GM19468 (cell line): ENCODE measurements at regions not wholly inside any gene's neighbourhood (a gene's known extent, or its start where the extent isn't known, plus 50 kb on each side); places are given as distances from the start of the nearest gene placed in this dataset.
"Not testable (repeated sequence)": the region's sequence is repeated elsewhere in the genome, so short reads cannot be mapped to it uniquely, and the experiment has no call there.

ENCODE experiments used
- ATAC-seq: cut with Tn5 transposase; IDR thresholded peaks from one replicate; pipeline ENCODE4 v1.9.1; 2021; ENCODE audit warnings: mild to moderate bottlenecking, moderate library complexity, moderate number of reproducible peaks; ENCODE audit not compliant: unreplicated experiment; ENCODE audit errors: extremely low read depth

DNA sequence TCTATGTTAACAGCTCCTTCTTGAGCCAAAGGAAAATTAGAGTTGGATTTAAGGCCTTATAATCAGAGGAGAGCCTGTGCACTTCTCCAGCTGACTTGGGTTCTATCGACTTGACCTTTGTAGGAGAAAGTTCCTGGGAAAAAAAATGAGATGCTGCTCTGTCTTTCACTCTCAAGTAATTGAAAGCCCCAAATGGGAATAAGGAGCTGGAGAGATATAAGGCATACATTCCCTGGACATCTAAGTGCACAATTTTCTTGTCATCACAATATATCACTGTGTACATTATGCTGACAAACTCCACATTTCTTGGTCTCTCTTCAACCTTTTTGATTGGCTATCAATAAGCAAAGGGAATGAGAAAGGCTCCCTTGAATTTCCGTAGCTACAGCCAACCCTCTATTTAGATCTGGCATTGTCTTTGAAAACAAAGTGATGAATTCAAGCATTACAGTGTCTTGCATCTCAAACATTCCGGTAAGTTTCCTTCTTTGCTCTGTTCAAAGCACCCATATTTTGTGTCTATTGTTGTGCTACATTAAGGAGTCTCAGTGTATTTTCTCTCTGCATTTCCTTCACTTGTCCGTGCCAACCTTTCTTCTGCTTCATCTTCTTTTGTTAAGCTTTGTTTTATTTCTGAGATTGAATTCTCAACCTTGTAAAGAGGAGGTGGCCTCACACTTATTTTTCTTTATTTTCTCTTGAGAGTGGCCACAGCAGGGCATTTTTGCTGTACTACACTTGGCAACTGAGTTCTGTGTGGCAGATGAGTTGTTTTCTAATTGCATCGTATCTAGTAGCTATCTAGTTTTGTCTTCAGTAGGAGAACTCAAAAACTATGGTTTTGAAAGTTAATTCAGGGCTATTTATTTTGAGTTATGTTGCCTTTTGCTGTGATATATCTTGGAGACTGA is 450.3 kb upstream of the MAN1A1 start:
- ATAC-seq = no peak

DNA sequence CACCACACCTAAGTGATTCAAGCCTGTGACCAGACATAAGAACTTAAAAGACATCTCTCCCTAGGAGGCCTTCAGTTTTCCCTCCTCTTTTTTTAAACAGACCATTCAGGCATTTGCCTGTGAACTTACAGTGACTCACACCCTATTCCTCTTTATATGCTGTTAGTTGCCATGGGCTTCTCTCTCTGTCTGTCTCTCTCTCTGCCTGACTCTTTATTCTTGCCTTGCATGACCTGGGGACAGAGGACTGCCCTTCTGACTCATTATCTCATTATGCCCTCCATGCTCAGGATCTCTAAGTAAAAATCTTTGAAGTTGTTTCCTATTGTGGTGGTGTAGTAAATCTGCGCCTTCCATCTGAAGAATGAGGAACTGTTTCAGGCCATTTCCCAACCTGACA is 442.2 kb upstream of the MAN1A1 start:
- ATAC-seq = no peak

DNA sequence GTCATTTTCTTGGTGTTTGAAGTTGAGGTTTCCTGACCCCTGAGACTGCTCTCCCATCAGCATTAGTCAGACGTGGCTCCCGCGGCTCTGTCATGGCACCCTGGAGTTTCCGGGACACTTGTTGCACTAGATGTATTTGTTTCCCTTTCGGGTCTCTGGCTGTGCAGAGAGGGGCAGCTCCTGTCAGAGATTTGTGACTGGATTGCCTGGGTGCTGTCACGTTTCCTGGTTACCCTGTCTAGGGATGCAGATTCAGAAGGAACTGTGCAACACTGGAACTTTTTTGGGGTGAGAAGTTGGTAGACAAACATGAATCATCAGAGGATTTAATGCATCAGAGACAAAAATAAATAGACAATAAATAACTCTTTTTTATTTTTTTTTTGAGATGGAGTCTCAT is 431.8 kb upstream of the MAN1A1 start:
- ATAC-seq = no peak

DNA sequence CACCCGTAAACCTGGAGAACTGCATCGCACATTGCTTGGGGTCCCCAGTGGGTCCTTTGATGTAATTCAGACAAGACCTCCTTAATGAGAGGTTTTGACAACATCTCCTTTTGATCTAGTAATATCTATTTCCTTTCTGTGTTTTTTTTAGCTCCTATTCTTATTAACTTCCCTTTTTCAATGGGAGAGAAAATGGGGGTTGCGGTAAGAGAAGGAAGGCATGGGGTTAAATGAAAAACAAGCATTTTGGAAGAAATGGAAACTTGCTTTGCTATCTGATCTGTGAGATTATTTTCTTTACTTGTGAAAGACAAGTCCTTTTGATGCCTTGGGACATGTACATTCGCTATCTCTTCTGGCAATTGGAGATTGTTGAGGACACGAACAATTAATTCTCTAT is 418.6 kb upstream of the MAN1A1 start:
- ATAC-seq = no peak

DNA sequence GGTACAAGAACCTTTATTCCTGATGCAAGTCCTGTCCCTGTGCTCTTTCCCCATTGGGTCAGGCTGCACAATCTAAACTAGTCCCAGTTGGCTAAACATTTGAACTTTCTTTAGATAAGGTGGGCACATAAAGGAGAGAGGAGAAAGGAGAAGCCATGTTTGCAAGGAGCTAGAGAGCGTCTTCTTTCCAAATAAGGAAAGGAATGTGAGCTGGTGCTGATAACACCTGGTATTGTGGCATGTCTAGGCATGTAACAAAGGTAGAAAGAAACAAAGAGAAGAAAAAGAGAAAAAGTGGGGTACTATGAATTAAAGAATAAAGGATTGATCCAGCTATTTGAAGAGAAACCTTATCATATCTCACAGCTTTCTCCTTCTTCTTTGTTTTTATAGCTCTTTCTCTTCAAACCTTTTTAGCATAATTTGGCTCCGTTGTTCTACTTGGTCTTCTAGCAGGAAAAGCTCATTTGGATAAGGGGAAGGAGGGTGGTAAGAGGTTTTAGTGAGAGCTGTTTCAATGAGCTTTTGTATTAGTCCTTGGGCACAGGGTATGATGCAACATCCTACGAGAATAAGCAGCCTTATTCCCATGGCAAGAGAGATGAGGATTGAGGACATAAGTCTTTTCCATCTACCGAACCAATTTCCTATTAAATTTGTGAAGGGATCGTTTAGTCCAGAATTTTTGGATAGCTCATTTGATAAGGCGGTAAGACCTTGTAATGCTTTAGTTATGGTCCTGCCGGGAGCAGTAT is 415.5 kb upstream of the MAN1A1 start:
- no peak for ATAC-seq

DNA sequence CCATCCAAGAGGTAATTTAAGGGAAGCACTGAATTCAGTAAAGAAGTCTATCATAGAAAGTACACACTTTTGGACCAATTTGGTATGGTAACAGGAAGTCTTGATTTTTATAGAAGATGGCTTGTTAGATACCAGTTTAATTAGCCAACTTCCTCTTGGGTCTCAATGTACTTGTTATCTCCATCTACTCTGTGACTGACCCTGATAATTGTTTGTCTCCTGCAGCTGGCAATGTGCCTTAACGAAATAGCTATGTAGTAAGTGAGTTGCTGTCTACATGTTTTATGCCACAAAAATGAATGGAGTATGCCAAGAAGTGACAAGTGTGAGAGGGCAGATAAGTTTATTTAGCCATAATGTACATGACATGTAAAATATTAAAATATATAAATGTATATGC is 410.5 kb upstream of the MAN1A1 start:
- ATAC-seq = no peak

DNA sequence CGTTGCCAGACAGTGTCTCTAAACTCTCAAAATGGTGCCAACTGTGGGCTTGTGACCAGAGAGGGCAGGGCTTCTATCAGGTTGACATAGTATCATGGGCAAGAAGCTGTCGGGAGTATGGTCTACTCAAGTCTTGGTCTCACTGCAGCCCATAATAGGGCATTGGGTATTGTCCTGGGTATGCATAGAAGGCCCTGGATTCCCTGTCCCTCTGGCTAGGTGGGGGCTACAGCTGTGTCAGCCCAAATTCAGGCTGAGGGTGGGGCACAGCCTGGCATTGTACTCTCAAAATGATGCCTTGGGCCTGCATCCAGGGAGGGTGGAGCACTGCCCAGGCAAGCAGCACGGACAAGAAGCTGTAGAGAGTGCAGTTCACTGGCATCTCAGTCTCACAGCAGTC is 408.8 kb upstream of the MAN1A1 start:
- ATAC-seq = no peak

DNA sequence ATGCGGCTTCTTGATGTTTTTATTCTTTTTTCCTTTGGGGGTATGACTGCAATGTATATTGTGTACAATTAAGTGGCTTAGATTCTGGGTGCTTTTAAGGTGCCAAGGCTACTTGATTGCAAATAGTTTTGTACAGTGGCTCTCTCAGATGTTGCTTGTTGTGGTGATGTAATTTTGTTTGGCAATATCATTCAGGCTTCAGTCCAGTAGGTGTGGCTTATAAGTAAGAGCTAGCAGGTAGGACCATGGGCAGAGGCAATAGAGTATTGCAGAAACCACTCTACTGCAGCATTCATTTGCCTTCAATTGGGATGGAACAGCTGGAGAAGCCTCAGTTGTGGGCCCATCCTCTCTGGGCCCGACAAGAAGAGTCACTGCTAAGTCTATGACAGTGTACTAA is 407.9 kb upstream of the MAN1A1 start:
- no peak for ATAC-seq

DNA sequence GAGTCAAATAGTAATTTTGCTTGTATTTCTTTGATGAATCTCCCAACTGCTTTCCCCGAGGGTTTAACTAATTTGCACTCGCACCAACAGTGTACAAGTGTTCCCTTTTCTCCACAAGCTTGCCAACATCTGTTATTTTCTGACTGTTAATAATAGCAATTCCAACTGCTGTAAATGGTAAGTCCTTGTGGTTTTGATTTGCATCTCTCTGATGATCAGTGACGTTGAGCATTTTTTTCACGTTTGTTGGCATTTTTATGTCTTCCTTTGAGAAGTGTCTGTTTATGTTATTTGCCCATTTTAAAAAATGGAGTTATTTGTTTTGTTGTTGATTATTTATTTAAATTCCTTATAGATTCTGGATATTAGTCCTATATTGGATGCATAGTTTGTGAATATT is 399.8 kb upstream of the MAN1A1 start:
- no peak for ATAC-seq

DNA sequence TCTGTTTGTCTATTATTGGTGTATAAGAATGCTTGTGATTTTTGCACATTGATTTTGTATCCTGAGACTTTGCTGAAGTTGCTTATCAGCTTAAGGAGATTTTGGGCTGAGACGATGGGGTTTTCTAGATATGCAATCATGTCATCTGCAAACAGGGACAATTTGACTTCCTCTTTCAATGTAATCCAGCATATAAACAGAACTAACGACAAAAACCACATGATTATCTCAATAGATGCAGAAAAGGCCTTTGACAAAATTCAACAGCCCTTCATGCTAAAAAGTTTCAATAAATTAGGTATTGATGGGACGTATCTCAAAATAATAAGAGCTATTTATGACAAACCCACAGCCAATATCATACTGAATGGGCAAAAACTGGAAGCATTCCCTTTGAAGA is 399.0 kb upstream of the MAN1A1 start:
- ATAC-seq = not testable (repeated sequence)

DNA sequence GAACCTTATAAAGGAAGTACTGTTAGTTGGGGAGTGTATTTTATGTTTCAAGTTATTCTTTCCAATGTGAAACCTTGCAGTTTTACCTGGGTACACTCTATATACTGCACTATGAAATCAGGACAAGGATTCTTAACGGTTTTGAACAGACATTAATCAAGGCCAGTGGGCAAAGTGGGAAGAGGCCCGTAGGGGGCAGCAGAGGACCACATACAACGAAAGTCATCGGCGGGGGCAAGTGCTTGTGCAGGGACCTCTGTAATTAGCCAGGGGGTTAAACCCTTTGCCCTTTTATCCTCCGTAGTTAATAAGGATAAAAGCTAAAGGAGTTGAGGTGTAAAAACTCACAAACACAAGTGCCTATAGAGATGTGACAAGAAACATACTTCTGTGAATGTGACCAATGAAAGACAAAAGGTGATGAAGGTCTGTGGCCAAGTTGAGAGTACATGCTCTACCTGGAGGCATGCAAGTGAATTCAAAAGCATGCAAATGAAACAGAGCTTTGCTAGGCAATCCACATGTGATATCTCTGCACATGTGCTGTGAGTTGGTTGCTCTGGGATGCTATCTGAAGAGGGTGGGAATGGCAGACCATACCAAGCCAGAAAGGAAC is 392.7 kb upstream of the MAN1A1 start:
- peak; percentile 81 for ATAC-seq

DNA sequence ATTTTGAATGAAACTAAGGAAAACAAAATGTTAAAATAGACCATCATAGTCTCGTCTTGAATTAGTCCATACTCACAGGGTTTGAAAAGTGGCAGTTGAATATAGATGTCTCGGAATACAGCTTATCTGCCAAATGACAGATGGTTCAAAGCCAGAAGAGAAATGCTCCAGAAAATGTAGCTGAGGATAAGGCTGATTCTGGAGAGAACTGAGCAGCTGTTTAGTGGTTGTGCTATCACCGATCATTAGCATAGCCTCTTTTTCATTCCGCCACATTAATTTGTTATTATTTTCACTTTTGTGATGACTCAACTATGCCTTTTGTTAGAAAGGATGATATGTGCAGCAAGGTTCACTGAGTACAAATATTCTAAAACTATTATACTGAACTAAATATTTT is 390.2 kb upstream of the MAN1A1 start:
- ATAC-seq = no peak

DNA sequence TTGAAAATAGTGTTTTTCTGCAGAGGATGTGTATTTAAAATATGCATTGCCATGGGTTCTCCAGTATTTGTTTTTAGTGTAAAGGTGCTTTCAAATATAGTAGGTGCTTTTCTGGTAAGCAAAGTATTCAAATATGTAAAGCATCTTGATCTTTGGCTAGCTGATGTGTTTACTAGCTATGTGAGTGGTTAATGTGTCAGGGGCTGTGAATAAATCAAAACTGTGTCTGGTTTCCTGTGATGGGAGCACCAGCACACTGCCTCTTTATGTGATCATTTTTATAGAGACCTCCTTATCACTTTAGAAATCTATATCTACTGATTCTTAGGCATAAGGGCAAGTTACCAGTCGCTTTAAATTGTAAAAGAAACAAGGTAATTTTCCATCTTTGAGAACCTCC is 388.9 kb upstream of the MAN1A1 start:
- ATAC-seq = no peak

DNA sequence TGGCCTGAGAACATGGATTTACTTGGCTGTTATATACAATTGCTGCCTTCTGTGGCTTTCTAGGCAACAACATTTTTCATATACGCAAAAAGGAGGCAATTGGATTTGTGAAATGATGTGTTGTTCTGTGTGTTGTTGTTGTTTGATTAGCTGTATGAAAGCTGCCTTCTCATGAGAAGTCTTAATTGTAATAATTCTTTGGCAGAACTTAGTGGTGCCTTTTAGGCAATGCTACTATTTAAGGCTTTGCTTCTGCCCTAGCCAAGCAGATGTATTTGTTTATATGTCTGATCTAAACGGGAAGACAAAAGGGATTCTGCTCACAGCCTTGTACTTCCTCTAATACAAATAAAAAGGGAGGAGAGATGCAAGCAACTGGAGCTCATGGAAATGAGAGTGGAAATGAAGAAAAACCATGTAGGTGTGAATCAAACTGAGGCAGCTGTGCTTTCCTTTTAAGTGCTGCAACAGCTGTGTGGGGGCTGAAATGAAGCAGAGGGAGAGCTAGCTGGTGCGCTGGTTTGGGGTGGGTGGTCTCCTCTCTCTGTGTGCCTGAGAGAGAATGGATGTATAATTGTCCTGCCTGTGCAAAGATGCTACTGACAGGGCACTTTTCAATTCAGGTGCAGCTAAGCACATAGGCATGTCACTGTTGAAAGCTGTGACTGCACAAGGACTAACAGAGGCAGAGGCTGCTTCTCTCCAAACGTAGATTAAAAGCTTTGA is 386.9 kb upstream of the MAN1A1 start:
- ATAC-seq = no peak

DNA sequence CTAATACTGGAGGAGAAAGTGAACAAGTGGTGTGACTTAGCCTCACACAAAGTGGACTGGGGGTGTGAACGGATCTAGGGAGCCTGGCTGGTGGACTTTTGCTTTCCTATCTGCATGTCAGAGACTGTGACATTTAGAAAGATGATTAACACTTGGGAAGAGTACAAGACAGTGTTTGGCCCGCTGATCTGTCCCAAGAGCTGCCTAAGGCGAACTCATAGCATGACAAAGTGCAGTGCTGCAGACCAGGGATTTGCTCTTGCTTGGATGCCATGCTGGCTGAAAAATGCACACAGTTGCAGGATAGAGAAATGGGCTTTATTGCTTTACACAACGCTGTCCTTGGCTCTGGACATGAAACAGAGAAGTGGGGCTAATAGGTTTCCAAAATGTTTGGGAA is 386.0 kb upstream of the MAN1A1 start:
- ATAC-seq = no peak

DNA sequence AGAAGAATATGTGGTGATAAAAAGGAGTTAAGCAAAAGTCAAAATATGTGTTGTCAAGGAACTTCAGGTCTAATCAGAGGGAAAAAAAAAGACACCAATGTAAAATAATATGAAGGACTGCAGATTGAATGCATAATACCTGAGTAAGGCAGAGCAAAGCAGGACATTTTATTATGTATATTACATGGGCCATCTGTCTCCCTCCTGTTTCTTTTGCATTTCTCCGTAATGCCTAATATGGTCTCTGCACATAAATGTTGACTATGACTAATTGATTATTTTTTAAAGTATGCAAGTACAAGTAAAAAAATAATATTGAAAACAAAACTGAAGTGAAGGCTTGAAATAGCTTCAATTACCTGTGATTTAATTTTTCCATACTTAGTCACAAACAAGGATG is 384.7 kb upstream of the MAN1A1 start:
- no peak for ATAC-seq

DNA sequence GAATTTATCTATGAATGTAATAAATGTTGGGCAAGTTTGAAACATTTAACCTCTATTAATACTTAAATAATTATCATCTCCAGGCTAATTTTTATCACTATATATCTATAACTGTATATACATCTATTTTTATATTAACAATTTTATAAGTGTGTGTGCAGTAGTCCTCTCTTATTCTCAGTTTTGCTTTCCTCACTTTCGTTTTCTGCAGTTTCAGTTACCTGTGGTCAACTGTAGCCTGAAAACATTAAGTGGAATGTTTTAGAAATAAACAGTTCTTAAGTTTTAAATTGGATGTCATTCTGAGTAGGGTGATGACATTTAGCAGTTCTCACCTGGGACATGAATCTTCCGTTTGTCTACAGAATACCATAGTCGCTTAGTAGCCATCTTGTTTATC is 379.4 kb upstream of the MAN1A1 start:
- peak; percentile 28 for ATAC-seq

DNA sequence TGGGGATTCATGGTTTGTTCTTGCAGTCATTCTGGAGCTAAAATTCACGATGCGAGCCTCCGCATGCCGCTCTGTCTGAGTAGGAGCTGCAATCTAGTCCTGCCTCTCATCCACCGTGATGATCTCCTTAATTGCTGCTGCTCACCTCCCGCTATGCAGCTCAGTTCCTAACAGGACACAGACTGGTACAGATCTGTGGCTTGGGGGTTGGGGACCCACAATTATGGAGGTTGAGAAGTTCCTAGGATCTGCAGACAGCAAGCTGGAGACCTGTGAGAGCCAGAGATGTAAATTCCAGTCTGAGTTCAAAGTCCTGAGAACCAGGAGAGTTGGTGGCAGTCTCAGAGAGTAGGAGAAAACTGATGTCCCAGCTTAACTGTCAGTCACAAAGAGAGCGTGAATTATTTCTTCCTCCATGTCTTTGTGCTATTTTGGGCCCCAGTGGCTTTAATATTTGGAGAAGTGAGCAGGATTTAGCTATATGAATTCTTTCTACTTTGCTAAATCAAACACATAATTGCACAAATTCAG is 378.7 kb upstream of the MAN1A1 start:
- ATAC-seq = no peak

DNA sequence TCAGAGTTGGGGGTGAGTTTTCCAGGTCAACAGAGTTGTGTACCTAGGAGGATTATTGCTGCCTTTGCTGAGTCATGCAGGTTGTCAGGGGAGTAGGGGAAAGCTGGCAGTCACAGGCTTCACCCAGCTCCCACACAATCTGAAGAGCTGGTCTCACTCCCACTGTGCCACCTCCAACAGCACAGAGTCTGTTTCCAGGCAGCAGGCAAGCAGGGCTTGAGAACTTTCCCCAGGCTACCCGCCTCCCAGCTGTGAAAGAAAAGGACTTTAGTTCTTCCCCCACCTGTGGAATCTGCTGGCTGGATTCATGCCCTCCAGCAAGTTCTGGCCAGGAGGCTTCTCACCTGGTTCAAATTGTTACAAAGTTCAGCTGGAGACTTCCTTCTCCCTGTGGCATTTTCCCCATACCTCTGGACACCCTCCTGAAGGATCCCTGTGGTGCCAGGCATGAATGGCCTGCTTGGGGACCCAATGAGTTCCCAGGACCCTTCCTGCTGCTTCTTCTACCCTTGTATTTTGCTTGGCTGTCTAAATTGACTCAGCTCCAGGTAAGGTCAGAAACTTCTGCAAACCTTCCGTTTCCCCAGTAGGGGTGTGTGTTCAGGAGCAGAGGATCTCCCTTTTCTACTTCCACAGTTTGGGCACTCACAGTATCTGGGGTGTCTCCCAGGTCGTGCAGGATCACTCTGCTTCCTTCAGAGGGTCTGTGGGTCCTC is 378.1 kb upstream of the MAN1A1 start:
- no peak for ATAC-seq

DNA sequence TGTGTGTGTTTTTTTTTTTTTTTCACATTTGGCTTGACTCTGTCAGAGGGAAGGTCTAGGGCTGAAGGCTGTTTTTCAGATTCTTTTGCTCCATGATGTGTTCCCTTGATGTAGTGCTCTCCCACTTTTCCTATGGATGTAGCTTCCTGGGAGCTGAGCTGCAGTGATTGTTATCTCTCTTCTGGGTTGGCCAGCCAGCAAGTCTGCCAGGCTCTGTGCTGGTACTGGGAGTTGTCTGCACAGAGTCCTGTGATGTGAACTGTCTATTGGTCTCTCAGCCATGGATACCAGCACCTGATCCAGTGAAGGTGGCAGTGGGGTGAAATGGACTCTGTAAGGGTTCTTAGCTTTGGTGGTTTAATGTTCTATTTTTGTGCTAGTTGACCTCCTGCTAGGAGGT is 377.4 kb upstream of the MAN1A1 start:
- not testable (repeated sequence) for ATAC-seq
